Esophagus squamous epithelium (tissue), 5 donors: ENCODE measurements at regions not wholly inside any gene's neighbourhood (a gene's known extent, or its start where the extent isn't known, plus 50 kb on each side); places are given as distances from the start of the nearest gene placed in this dataset.

Source experiments
- DNase-seq: peaks from one replicate; lab custom pipeline; 2025; lab: John Stamatoyannopoulos, UW
- H3K27ac ChIP-seq, 4 donors: fragments of 200-600 bp; sonication (generic); one replicate each; pipeline ENCODE4 v1.5.1; 2016 to 2019; ENCODE audit warnings: mild to moderate bottlenecking in 1 of 4
- H3K27me3 ChIP-seq, 4 donors: fragments of 200-600 bp; sonication (generic); 1 replicate in 3 of 4; 2 replicates in 1 of 4; pipeline versions ENCODE4 v1.5.1 to v1.6.0; 2017 to 2021; ENCODE audit warnings: antibody characterized with exemption in 1 of 4
- H3K36me3 ChIP-seq, 3 donors: fragments of 200-600 bp; sonication (generic); one replicate each; pipeline ENCODE4 v1.5.1; 2016 to 2019
- H3K4me1 ChIP-seq, 3 donors: fragments of 200-600 bp; sonication (generic); one replicate each; pipeline ENCODE4 v1.5.1; 2017 to 2019
- H3K4me3 ChIP-seq, 4 donors: fragments of 200-600 bp; sonication (generic); 1 replicate in 3 of 4; 2 replicates in 1 of 4; pipeline ENCODE4 v1.5.1; 2016 to 2019; ENCODE audit warnings: mild to moderate bottlenecking in 2 of 4, moderate library complexity in 1 of 4
- H3K9me3 ChIP-seq, 3 donors: fragments of 200-600 bp; sonication (generic); one replicate each; pipeline ENCODE4 v1.5.1; 2016 to 2019
- CTCF ChIP-seq, 6 experiments: fragments of 450-650 bp in 4 of 6; fragments of 200-600 bp in 2 of 6; sonication (generic) in 2 of 6; IDR thresholded peaks; one replicate each; pipeline ENCODE4 v1.5.1; 2016 to 2019; ENCODE audit warnings: antibody characterized with exemption in 6 of 6, mild to moderate bottlenecking in 4 of 6, moderate library complexity in 4 of 6
- POLR2A ChIP-seq, 4 donors: fragments of 450-650 bp; IDR thresholded peaks; one replicate each; pipeline ENCODE4 v1.6.1; 2017; ENCODE audit warnings: antibody characterized with exemption in 4 of 4, mild to moderate bottlenecking in 4 of 4, moderate library complexity in 3 of 4
- WGBS, 2 donors: methylation state at CpG; one replicate each; pipeline ENCODE4 v1.1.5; 2018; 5-methylcytosine and 5-hydroxymethylcytosine counted together
- intact Hi-C: fragments of 100-400 bp; cut with DNase I; formaldehyde crosslinking; loops from one replicate; pipeline ENCODE4 v1.15.0; 2022
- donor health status: DM: yes; HTN: yes; CAD: no.

GRCh38 chr4:111648056-111648455 is 497.2 kb upstream of the FAM241A start:
- Histone ChIP-seq H3K27ac (no peak overlapping the region), H3K27me3 (peaks cover 0 to 10% (median 0%) of the 10 kb centered on the region in 4 donors), H3K9me3 (no peaks in the 10 kb centered on the region), H3K4me3 (no peak overlapping the region), H3K36me3 (no peaks in the 10 kb centered on the region), H3K4me1 (no peaks in the 10 kb centered on the region)
- DNase-seq: no peak
- no peak for TF ChIP-seq CTCF (IDR thresholded peaks at IDR 0.05)
- TF ChIP-seq POLR2A (IDR thresholded peaks at IDR 0.05): no peak
- WGBS, 2 donors: 60 to 75% methylated on average over 5 of the region's 5 CpGs
- intact Hi-C loops: no loop called here

- DNase-seq: no peak
- no peaks in the 10 kb centered on the region for H3K9me3 ChIP-seq
- H3K27ac ChIP-seq: no peak overlapping the region
- no peak overlapping the region for H3K4me3 ChIP-seq
- 64 to 72% methylated on average over 3 of the region's 3 CpGs for WGBS, 2 donors
- intact Hi-C loops: no loop called here
- no peak for TF ChIP-seq CTCF (IDR thresholded peaks at IDR 0.05)
- TF ChIP-seq POLR2A (IDR thresholded peaks at IDR 0.05): no peak
- H3K27me3 ChIP-seq: peaks cover 0 to 10% (median 0%) of the 10 kb centered on the region in 4 donors
- H3K4me1 ChIP-seq: no peaks in the 10 kb centered on the region
- H3K36me3 ChIP-seq: no peaks in the 10 kb centered on the region
These were observed 495.9 kb upstream of the FAM241A start for GRCh38 chr4:111649308-111649707.

- H3K36me3 ChIP-seq: no peaks in the 10 kb centered on the region
- no peak overlapping the region for H3K4me3 ChIP-seq
- TF ChIP-seq POLR2A (IDR thresholded peaks at IDR 0.05) (no peak), CTCF (IDR thresholded peaks at IDR 0.05) (no peak)
- no peak overlapping the region for H3K27ac ChIP-seq
- intact Hi-C loops: no loop called here
- peaks cover 0 to 10% (median 0%) of the 10 kb centered on the region in 4 donors for H3K27me3 ChIP-seq
- DNase-seq: no peak
- 84 to 88% methylated on average over 3 of the region's 3 CpGs for WGBS, 2 donors
- no peaks in the 10 kb centered on the region for H3K4me1 ChIP-seq
- no peaks in the 10 kb centered on the region for H3K9me3 ChIP-seq
These were observed 495.1 kb upstream of the FAM241A start for GRCh38 chr4:111650146-111650545.

GRCh38 chr4:111650674-111651086 is 494.6 kb upstream of the FAM241A start:
- no peak overlapping the region for H3K27ac ChIP-seq
- intact Hi-C loops: no loop called here
- DNase-seq: no peak
- H3K9me3 ChIP-seq: no peaks in the 10 kb centered on the region
- H3K4me1 ChIP-seq: no peaks in the 10 kb centered on the region
- peaks cover 0 to 10% (median 0%) of the 10 kb centered on the region in 4 donors for H3K27me3 ChIP-seq
- no peak overlapping the region for H3K4me3 ChIP-seq
- no peak for TF ChIP-seq POLR2A (IDR thresholded peaks at IDR 0.05)
- TF ChIP-seq CTCF (IDR thresholded peaks at IDR 0.05): no peak
- WGBS, 2 donors: 69 to 79% methylated on average over 1 of the region's 1 CpG
- H3K36me3 ChIP-seq: no peaks in the 10 kb centered on the region

GRCh38 chr4:111652236-111652635 is 493.0 kb upstream of the FAM241A start:
- Histone ChIP-seq H3K9me3 (no peaks in the 10 kb centered on the region), H3K36me3 (no peaks in the 10 kb centered on the region), H3K27me3 (peaks cover 0 to 13% (median 0%) of the 10 kb centered on the region in 4 donors), H3K27ac (no peak overlapping the region), H3K4me3 (no peak overlapping the region), H3K4me1 (no peaks in the 10 kb centered on the region)
- intact Hi-C loops: no loop called here
- DNase-seq: no peak
- TF ChIP-seq CTCF (IDR thresholded peaks at IDR 0.05) (no peak), POLR2A (IDR thresholded peaks at IDR 0.05) (no peak)
- WGBS, 2 donors: 52 to 61% methylated on average over 5 of the region's 5 CpGs
